Transverse colon (tissue), 4 donors: ENCODE measurements at regions not wholly inside any gene's neighbourhood (a gene's known extent, or its start where the extent isn't known, plus 50 kb on each side); places are given as distances from the start of the nearest gene placed in this dataset.

Source experiments
- DNase-seq: peaks from one replicate; pipeline ENCODE4 v3.0.0-alpha.2; 2019
- H3K27ac ChIP-seq, 4 donors: fragments of 200-600 bp; sonication (generic); 2 replicates each; pipeline ENCODE4 v1.5.1; 2016 to 2018; ENCODE audit warnings: inconsistent platforms in 4 of 4
- H3K27me3 ChIP-seq: fragments of 200-600 bp; sonication (generic); 2 replicates; pipeline ENCODE4 v1.5.1; 2017; ENCODE audit warnings: inconsistent platforms
- H3K36me3 ChIP-seq, 4 donors: fragments of 200-600 bp; sonication (generic); 2 replicates each; pipeline ENCODE4 v1.5.1; 2017 to 2019; ENCODE audit warnings: inconsistent platforms in 4 of 4
- H3K4me1 ChIP-seq, 4 donors: fragments of 200-600 bp; sonication (generic); 2 replicates each; pipeline ENCODE4 v1.5.1; 2017 to 2020; ENCODE audit warnings: inconsistent platforms in 4 of 4
- H3K4me3 ChIP-seq, 4 donors: fragments of 200-600 bp; sonication (generic); 1 replicate in 1 of 4; 2 replicates in 3 of 4; pipeline versions ENCODE4 v1.5.1 to v1.6.1; 2017 to 2019; ENCODE audit warnings: inconsistent platforms in 4 of 4
- H3K9me3 ChIP-seq, 2 donors: fragments of 200-600 bp; sonication (generic); 2 replicates each; pipeline ENCODE4 v1.5.1; 2017 to 2019; ENCODE audit warnings: inconsistent platforms in 2 of 2
- CTCF ChIP-seq, 5 experiments: fragments of 200-600 bp in 3 of 5; fragments of 450-650 bp in 2 of 5; sonication (generic) in 3 of 5; IDR thresholded peaks; 1 replicate in 2 of 5; 2 replicates in 3 of 5; pipeline ENCODE4 v1.5.1; 2016 to 2017; ENCODE audit warnings: antibody characterized with exemption in 5 of 5, inconsistent platforms in 3 of 5, mild to moderate bottlenecking in 2 of 5, moderate library complexity in 1 of 5
- EP300 ChIP-seq: sonication (generic); formaldehyde crosslinking; IDR thresholded peaks from one replicate; pipeline ENCODE4 v1.6.1; 2017; ENCODE audit warnings: antibody characterized with exemption, low read depth
- POLR2A ChIP-seq: fragments of 450-650 bp; IDR thresholded peaks from one replicate; pipeline ENCODE4 v1.6.1; 2016; ENCODE audit warnings: antibody characterized with exemption, mild to moderate bottlenecking, moderate library complexity
- POLR2AphosphoS5 ChIP-seq, 3 donors: sonication (generic); formaldehyde crosslinking; IDR thresholded peaks; one replicate each; pipeline ENCODE4 v1.6.1; 2016; ENCODE audit warnings: antibody characterized with exemption in 3 of 3
- WGBS, 2 donors: methylation state at CpG; one replicate each; pipeline ENCODE4 v1.1.5; 2018; ENCODE audit warnings: low coverage in 1 of 2; 5-methylcytosine and 5-hydroxymethylcytosine counted together
- in situ Hi-C, 4 donors: fragments of 200-750 bp; cut with MboI; loops; one replicate each; pipeline versions ENCODE4 v1.15.0 to v1.15.1; 2017; ENCODE audit warnings: low sequenced_read_pairs in 3 of 4, low pct_ligation_motif_present in 1 of 4, low pct_unique_long_range_greater_than_20kb in 1 of 4
- intact Hi-C: fragments of 100-400 bp; cut with DNase I; formaldehyde crosslinking; loops from one replicate; pipeline ENCODE4 v1.15.1; 2023; ENCODE audit warnings: low total_unique reads

GRCh38 chr5:105530716-105531261 lies 1968.2 kb upstream of the NUDT12 start:
- no peak overlapping the region for H3K27ac ChIP-seq
- H3K4me3 ChIP-seq = no peak overlapping the region
- intact Hi-C loops = no loop called here
- WGBS, 2 donors = 61 to 68% methylated on average over 3 of the region's 3 CpGs
- no peaks in the 10 kb centered on the region for H3K36me3 ChIP-seq
- no peaks in the 10 kb centered on the region for H3K4me1 ChIP-seq
- no peak for DNase-seq
- in situ Hi-C loops = no loop called here
- TF ChIP-seq POLR2AphosphoS5 (IDR thresholded peaks at IDR 0.05) (no peak), CTCF (IDR thresholded peaks at IDR 0.05) (no peak), EP300 (no peak), POLR2A (no peak)
- no peaks in the 10 kb centered on the region for H3K9me3 ChIP-seq
- H3K27me3 ChIP-seq = no peaks in the 10 kb centered on the region

DNA sequence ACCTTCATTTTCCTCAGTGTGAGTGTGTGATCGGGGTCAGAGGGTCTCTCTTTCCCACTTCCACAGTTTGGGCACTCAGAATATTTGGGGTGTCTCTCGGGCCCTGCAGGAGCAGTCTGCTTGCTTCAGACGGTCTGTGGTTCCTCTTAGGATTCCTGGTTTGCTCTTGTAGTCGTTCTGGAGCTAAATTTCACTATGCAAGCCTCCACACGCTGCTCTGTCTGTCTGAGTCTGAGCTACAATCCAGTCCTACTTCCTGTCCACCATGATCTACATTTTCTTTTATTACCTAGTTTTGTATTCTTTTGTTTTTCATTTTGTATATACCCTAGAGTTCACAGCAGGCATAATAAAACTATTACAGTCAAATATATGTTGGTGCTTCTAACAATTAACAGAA lies 1967.3 kb upstream of the NUDT12 start:
- Histone ChIP-seq H3K27me3 (no peaks in the 10 kb centered on the region), H3K36me3 (no peaks in the 10 kb centered on the region), H3K9me3 (no peaks in the 10 kb centered on the region), H3K4me1 (no peaks in the 10 kb centered on the region), H3K27ac (no peak overlapping the region), H3K4me3 (no peak overlapping the region)
- 63 to 80% methylated on average over 1 to 5 of the region's 5 CpGs for WGBS, 2 donors
- in situ Hi-C loops (no loop called here), intact Hi-C loops (no loop called here)
- TF ChIP-seq EP300 = no peak
- no peak for DNase-seq

GRCh38 chr5:105508519-105508918 lies 1945.9 kb upstream of the NUDT12 start:
- 62 to 88% methylated on average over 2 of the region's 2 CpGs for WGBS, 2 donors
- no peaks in the 10 kb centered on the region for H3K27me3 ChIP-seq
- in situ Hi-C loops (no loop called here), intact Hi-C loops (no loop called here)
- H3K36me3 ChIP-seq = no peaks in the 10 kb centered on the region
- TF ChIP-seq EP300 (no peak), CTCF (IDR thresholded peaks at IDR 0.05) (no peak), POLR2A (no peak), POLR2AphosphoS5 (IDR thresholded peaks at IDR 0.05) (no peak)
- no peaks in the 10 kb centered on the region for H3K4me1 ChIP-seq
- no peaks in the 10 kb centered on the region for H3K9me3 ChIP-seq
- H3K27ac ChIP-seq = no peak overlapping the region
- no peak for DNase-seq
- H3K4me3 ChIP-seq = no peak overlapping the region

DNA sequence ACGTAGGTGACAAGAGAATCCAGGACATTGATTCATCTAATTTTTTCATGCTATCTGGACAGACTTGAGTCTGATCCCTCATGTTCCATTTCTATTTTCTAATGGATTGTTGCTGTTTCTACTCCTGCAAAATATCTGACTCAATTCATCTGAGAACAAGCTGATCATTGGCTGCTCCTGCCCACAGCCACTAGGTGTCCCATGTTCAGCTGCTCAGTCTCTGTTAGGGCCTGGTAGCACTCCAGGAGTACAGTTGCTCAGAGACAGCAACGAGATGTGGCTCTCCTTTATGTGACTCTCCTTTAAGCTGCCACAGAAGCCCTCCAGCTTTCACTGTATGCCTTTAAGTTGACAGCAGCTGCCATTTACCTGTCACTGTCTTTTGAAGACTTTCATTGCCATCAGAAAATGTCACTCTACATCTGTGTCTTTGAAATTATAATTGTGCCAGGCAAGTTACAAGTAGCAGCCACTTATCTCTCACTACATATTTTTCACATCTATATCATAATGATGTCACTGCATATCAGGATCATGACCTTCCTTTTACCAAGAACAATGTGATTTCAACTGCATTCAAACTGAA lies 1944.2 kb upstream of the NUDT12 start:
- intact Hi-C loops = no loop called here
- TF ChIP-seq POLR2AphosphoS5 (IDR thresholded peaks at IDR 0.05) (no peak), CTCF (IDR thresholded peaks at IDR 0.05) (peak in 1 of 5 experiments; percentile 10)
- Histone ChIP-seq H3K36me3 (no peaks in the 10 kb centered on the region), H3K4me3 (no peak overlapping the region), H3K9me3 (no peaks in the 10 kb centered on the region), H3K27me3 (no peaks in the 10 kb centered on the region), H3K27ac (no peak overlapping the region), H3K4me1 (no peaks in the 10 kb centered on the region)
- in situ Hi-C loops = no loop called here
- WGBS, 2 donors = 55 to 56% methylated on average over 2 of the region's 2 CpGs
- DNase-seq = no peak

- Histone ChIP-seq H3K36me3 (no peaks in the 10 kb centered on the region), H3K27ac (no peak overlapping the region), H3K4me3 (no peak overlapping the region), H3K9me3 (no peaks in the 10 kb centered on the region), H3K4me1 (no peaks in the 10 kb centered on the region), H3K27me3 (no peaks in the 10 kb centered on the region)
- intact Hi-C loops = no loop called here
- TF ChIP-seq CTCF (IDR thresholded peaks at IDR 0.05) (no peak), EP300 (no peak), POLR2A (no peak), POLR2AphosphoS5 (IDR thresholded peaks at IDR 0.05) (no peak)
- WGBS, 2 donors = 68 to 78% methylated on average over 1 of the region's 1 CpG
- in situ Hi-C loops = no loop called here
- DNase-seq = no peak
Observed at GRCh38 chr5:105503950-105504349, 1941.4 kb upstream of the NUDT12 start.
